GF-D8 (cell line): ENCODE measurements at regions not wholly inside any gene's neighbourhood (a gene's known extent, or its start where the extent isn't known, plus 50 kb on each side); places are given as distances from the start of the nearest gene placed in this dataset.

Source experiments
- DNase-seq: peaks from one replicate; lab custom pipeline; 2025; lab: John Stamatoyannopoulos, UW

DNA sequence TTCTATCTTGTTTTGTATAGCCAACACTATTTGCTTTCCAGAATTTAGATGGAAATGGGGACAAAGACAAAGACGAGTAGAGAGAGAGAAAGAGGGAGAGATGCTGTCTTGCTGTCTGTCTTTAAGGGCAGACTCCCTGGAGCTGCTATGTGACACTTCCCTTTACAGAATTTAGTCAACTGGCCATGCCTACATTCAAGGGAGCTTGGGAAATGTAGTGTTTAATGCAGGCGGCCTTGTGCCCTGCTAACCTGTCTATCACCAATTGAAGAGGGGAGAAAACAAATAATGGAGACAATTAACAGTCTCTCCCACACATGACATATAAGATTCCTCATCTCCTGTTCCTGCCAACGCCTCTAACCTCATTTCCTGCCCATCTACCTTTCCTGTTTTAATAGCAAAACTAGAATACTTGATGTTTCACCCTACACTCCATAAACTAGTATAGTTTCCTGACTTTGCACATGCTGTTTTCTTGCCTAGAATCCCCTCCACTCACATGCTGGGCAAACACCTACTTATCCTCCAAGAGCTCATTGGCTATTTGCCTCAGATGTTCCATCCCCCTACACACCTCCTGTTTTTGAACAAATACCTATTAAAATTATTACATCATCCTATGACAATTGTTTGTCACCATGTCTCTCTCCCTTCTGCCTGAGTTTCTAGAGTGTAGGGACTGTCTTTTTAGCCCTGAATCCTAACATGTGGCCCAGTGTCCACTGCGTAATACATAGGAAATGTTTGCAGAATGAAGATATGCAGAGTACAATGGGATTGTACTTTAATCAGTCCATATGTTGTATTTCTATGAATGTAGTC is 117.2 kb downstream of the SLC25A24 start:
- no peak for DNase-seq

DNA sequence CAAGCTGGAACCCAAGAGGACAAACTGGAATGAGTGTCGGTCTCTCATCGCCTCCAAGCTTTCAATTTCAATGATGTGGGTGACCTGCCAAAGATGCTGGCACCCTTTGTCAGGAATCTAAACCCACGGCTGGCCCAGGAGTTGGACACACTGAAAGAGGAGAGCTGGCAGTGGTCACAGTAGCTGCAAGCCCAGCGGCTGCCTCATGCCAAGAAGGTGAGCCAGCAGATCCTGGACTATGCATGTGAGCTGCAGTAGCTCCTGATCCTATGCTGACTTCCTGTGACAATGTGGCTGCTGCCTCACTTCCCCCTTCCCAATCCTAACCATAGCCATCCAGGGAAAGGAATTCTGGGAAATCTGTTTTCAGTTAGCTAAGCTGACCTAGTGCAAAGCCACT is 117.0 kb upstream of the VAV3 start:
- no peak for DNase-seq

DNA sequence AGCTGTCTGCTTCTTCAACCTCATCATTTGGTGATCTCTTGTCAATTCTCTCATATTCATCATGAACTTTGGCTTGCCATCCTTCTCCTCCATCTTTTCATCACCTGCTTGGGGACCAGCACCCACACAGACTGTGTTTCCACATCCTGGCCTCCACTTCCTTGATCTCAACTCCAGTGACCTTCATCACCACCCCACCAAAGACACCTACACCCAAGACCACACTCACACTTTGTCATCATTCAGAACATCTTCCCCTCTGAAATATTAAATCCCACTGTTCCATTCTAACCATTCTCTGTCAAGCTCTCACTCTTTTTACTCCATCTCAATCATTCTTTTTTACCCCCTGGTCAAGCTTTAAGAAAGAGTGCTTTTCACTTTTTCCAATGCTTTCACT is 115.5 kb upstream of the VAV3 start:
- no peak for DNase-seq

DNA sequence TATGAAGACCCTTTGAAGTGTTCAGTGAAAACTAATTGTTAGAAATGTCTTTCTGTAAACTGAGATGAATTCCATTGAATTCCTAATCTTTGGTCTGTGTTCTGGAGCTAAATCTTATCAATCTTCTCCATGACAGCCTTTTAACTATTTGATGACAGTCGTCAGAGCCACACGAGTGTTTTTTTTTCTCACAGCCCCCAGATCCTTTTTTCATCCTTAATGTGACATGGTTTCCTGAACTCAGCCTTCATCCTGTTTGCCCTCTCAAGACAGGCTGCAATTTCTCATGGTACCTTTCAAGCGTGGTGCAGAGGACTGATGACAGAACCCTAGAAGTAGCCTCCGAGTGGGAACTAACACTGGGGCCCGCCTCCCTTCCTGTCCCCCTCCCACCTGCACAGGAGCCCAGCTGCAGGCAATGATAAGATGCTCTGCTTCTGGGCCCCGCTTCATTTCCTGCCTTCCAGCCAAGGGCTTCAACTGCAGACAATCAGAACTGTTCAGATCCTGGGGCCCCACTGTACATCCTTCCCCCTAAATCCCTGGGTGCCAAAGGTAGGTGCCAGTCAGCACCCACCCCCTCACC is 114.6 kb upstream of the VAV3 start:
- DNase-seq, result no peak

DNA sequence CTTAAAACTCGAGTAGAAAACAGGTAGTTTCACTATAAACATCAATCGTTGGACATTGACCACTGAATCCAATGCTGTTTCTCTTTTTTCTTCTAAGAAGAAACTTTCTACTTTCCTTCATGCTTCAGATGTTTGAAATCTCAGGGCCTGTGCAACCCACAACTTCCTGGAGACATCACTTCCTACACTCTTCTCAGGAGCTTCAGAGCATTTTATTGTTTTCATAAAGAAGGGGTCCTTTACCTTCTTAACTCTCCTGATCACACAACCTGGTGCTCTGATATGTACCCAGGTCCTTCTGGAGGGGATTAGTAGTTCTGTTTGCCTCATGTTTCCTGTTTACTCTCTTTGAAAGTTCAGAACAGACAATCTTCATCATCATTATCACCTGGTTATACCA is 113.0 kb upstream of the VAV3 start:
- DNase-seq, result no peak

DNA sequence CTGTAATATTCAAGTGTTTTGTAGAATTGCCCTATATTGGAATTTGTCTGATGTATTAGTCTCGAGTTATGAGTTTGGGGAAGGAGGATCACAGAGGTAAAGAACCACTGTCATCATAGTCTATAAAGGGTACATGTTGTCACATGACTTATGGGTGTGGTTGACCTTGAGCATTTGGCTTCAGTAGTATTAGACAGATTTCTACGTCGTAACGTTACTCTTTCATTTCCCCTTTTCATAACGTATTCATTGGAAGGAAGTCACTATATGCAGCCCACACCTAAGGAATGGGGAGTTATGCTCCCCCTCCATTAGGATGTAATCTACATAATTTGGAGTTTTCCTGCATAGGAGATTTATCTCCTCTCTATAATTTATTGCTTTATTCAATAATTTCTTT is 110.1 kb upstream of the VAV3 start:
- no peak for DNase-seq

DNA sequence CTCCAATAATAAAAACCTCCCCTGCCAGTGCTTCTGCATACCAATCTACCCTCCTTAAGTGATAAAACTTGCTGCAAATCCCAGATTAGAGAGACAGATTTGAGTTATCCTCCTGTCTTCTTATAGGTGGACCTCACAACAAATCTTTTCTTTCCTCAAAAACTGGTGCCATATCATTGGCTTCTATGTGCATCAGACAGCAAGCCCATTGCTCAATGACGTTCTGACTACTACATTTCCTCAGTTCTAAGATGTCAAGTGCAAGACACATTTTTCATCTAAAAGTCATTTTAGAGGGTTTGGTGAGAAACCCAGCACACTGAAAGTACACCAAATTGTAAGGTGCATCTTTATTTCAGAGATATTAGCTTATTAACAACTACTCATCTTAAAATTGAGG is 107.8 kb upstream of the VAV3 start:
- DNase-seq, result no peak

DNA sequence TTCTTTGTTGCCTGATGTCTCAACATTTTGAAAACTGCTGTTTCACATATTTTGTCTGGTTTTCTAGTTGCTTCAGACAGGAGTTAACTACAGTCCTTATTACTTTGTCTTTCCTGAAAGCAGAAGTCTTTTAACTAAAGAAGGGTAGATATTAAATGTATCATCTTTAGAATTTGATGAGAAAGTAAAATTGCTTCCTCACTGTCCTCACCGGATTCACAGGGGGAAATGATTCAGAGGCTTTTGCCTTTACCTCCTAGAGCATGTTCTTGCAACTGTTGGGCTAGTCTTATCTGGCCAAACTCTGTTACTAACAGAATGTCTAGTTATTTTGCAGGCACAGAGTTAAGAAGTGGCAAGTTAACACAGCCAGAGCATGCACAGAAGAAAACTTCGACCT is 107.2 kb upstream of the VAV3 start:
- no peak for DNase-seq

DNA sequence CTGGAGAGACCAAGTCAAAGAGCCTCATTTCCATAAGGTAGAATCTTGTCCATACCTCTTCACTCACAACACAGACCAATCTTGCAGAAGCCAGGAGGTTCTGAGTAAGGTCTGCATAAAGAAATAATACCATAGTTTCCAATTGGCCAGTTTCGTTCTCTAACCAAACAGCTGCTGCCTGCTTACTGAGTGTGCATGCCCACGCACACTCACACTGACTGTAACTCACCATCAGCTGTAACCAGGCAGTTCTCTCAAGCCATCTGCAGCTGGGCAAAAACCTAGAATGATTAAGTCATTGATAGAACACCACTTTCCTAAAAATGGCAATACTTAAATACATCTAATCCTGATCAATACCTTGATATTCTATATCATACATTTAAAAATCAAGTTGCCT is 106.6 kb upstream of the VAV3 start:
- DNase-seq, result no peak

DNA sequence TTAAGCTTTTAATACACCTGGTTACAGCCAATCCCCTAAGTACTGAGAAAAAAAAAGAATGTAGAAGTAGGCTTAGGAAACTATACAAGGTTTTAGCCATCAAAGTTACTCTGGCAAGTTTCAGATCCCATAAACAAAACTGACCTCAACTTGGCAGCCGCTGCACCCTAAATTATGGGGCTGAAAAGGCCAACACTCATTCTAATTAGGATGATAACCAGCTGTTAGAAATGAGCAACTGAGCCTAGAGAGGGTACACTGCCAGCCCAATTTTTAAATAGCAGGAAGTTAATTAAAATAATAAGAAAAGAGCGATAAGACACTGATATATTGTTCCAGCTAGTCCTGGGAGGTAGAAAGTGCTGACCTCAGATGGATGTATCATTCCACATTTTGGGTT is 105.7 kb upstream of the VAV3 start:
- no peak for DNase-seq

DNA sequence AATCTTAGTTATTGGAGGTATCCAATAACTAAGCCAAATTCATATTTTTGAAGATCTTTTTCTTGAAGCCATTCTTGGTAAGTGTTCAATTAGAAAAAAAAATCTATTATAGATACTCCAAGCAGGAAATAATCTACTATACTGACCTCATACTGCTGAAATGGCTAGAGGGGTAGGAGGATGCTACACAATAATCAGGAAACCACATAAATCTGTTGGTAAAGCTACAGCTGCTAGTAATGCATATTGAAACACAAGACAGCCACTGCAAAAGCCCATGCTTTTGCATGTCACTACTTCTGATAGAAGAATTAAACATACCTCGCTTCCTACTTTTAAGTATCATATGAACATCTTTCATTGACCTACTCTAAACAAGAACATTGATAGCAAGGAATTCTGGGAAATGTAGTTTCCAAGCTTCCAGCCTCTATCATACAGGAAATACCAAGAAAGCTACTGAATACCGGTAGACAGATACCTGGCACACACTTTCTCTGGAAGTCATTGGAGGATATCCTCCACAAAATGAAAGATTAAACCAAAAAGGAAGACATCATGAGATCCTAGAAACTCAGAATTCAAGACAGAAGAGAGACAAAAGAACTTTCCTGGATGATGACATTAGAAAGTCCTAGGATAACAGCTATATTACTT is 103.0 kb upstream of the VAV3 start:
- no peak for DNase-seq

DNA sequence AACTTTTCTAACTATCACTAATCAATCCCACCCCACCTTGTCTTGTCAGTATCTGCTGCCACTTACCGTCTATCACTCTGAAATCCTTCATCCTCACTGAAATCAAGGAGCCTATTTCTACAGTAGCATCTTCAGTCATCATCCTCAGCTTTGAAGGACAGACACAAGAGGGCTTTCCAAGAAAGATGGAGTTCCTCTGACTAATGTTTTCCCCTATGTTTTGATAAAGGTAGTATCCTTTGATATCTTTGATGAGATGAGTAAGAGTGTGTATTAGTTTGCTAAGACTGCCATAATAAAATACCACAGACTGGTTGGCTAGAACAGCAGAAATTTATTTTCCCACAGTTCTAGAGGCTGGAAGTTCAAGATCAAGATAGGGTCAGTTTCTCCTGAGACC is 101.8 kb upstream of the VAV3 start:
- DNase-seq, result no peak

DNA sequence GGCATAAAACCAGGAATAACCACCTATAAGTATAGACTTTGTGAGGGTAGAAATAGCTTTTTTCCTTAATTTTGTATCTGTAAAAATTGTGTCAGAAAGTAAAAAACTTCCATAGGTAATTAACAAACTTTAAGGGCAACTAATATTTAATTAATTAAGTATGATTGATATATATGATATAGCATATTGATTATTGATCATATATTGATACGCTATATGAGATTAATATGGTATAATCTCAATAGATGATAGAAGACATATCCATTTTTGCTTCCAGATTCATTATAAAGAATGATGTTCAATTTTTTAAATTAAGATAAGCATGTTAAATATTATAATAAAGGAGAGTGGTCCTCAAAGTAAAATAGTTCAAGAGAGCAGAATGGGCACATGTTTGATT is 99.3 kb upstream of the VAV3 start:
- no peak for DNase-seq

DNA sequence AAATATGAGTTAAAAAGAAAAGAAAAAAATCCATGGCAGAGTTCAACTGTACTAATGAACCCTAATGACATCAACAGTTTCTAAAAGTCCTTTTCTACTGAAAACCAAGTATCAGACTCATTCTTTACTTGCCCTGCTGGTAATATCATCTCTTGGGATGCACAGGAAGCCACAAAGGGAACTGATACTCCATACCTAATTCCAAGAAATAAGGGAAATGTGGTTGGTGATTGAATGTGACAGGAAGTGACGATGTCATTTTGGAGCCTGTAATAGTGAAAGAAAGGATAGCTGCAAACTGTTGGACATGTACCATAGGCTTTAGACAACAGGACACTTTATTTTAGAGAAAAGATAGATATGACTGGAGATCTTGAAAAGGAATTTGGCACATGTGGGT is 98.7 kb upstream of the VAV3 start:
- peak; percentile 25 for DNase-seq

DNA sequence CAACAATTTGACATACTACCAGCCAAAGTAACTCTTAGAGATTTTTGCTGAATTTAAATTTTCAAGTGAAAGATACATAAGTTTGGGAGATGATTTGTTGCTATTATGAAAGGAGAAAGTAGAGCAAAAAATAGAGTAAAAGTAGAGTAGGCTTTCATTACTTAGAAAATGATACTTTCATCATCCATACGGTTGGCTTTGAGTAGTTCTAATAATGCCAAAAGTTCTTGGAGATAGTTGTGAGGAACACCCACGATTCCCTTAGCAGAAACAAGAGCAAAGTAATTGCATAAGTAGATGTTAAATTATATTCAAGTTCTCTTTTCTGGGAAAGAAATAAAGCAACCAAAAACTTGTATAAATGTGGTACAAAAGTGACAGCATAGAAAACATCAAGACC is 95.0 kb upstream of the VAV3 start:
- no peak for DNase-seq

DNA sequence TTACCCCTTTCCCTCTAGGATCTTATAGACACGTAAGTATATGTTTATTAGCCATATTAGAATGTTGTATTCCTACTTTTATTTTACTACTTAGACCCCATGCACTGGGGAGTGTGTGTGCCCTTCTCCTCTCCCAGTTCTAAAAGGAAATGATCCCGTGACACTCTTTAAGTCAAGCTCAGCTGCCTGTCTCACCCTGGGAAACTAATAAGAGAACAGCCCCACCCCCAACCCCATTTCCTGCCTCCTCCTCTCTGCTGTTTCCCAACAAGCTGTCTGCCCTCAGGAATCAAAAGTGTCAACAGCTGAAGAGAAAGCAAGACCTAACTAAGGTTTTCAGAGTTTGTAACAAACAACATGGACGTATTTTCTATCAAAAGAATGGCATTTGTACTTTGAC is 92.6 kb upstream of the VAV3 start:
- DNase-seq, result no peak

DNA sequence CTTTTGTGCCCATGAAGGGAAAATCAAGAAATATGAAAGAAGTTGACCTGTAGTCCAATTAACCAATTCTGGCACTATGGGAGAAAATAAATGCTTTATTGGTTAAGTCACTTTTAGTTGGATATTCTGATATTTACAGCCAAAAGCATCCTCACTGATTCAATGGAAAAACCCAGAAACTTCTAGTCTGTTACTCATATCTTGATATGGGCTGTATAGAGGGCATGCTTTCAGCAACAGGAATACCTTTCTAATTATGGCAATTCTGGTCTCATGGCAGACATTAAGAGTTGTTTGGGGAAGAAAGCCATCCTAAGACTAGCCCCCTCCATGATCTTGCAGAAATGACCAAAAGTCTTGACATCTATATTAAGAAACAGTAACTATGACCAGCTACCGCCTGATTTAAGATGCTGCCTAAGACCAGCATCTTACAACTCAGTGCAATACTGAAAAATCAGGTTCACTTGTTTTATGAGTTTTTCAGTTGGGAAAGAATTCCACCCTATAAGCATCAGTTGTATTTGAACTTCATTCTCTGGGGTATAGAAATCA is 91.5 kb upstream of the VAV3 start:
- no peak for DNase-seq

DNA sequence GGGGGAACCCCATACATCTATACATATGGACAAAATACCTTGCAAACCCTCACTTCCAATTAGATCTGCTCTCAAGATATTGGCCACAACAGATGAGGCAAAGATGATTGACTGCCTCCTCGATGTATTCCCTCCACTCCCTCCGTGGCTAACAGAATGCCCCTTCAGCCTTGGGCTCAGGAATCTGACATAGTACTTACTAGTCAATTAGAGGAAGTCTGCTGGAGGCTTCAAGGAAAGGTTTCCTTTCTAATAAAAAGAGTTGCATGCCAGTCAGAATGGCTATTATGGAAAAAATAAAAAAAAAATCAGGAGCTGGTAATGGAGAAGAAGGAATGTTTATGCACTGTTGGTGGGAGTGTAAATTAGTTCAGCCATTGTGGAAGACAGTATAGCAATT is 90.4 kb upstream of the VAV3 start:
- DNase-seq, result no peak

DNA sequence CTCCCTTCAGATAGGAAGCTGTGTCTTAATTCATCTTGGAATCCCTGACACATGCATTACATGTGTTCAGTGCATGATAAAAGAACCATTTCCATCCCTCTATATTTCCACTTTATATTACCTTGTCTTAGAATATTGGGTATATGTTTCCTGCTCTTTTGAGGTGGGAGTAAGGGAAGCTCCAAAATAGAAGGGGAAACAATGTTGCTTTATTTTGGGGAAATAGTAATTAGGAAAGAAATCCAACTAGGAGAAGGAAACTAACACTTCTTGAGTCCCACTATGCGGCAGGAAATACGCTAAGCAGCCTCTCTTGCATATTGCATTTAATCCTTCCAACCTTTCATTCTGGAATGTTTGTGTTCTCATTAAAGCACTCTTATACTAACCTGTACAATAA is 89.4 kb upstream of the VAV3 start:
- DNase-seq, result no peak

DNA sequence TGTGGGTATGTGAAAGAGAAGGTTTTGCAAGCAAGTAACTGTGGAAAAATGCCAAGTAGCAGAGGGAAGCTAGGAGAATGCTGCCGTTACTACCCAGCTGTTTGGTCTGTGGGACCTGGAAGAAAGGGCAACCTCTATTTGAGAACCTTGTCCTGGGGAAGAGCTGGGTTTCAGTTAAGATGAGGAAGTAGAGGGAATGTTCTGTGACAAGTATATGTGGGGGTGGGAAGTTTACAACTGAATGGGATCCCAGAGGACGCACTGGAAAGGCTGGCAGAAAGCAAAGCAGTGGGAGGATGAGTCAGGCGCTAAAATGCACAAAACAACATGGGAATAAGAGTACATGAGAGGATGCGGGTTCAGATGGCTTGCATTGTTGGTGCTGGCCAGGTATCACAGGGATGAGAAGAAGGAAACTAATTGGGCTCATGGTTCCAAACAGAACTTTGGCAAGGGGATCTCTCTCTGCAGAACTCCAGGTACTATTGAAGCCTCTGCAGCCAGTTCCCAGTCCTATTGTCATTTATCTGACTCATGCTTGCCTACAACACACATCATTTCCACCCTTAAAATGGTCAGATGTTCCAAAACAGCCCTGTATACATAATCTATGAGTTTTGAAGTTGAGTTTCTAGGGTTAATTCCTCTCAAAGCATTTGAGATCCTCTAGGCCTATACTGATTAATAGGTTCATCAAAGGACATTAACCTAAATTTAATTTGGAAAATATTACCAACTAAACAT is 88.5 kb upstream of the VAV3 start:
- no peak for DNase-seq

DNA sequence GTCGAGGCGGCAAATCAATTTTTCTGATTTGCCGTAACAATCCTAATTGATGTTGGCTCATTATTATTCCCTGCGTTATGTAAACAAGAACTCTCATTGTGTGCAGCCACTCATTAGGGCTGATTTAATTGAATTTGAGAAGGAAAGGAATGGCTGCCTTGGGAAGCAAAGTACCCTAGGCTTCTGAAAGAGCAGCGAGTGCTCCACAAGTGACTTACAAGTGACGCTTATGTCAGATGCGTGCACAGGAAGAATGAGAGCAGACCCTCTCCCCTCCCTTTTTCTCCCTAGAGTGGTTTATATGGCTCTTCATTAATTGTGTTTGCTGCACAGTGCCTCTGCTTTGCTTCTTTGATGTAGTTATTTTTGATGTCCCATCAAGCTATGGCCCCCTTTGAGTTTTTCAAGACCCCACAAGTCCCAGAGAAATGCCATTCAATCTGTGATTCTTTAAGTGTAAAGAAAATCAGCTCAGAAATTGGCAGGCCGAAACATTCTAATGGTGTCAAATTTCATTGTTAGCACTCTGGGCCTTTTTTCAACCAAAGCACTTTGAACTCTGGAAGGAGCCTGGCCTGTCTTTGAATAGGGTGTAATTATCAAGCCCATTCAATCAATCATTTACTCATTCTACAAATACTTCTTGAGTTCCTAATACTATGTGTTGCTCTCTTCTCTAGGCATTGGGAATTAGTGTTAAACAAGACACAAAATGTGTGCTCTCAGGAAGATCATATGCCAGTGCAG is 86.8 kb upstream of the VAV3 start:
- no peak for DNase-seq
